ENCODE measurements at regions not wholly inside any gene's neighbourhood (a gene's known extent, or its start where the extent isn't known, plus 50 kb on each side); places are given as distances from the start of the nearest gene placed in this dataset.

- Mint-ChIP-seq H3K27ac (no peak overlapping the region), H3K9me3 (no peaks in the 10 kb centered on the region), H3K4me1 (ENCODE audit: low read depth) (no peaks in the 10 kb centered on the region)
Observed at GRCh38 chr2:6722574-6722973, 143.1 kb downstream of the CMPK2 start.

GRCh38 chr2:6723865-6724604 lies 141.7 kb downstream of the CMPK2 start:
- no peaks in the 10 kb centered on the region for H3K9me3 Mint-ChIP-seq
- no peaks in the 10 kb centered on the region for H3K36me3 Mint-ChIP-seq (ENCODE audit: low read depth)
- H3K27me3 Mint-ChIP-seq (ENCODE audit: low read depth): no peaks in the 10 kb centered on the region
- no peak overlapping the region for H3K4me3 Mint-ChIP-seq
- H3K27ac Mint-ChIP-seq: no peak overlapping the region
- H3K4me1 Mint-ChIP-seq (ENCODE audit: low read depth): no peaks in the 10 kb centered on the region

More at GRCh38 chr2:6722574-6722973, 143.1 kb downstream of the CMPK2 start:
- H3K4me3 Mint-ChIP-seq: no peak overlapping the region
- no peaks in the 10 kb centered on the region for H3K36me3 Mint-ChIP-seq (ENCODE audit: low read depth)
- no peaks in the 10 kb centered on the region for H3K27me3 Mint-ChIP-seq (ENCODE audit: low read depth)

GRCh38 chr2:6724605-6725140 lies 141.0 kb downstream of the CMPK2 start:
- Mint-ChIP-seq H3K36me3 (ENCODE audit: low read depth) (no peaks in the 10 kb centered on the region), H3K27me3 (ENCODE audit: low read depth) (no peaks in the 10 kb centered on the region), H3K4me3 (no peak overlapping the region), H3K9me3 (no peaks in the 10 kb centered on the region), H3K4me1 (ENCODE audit: low read depth) (no peaks in the 10 kb centered on the region), H3K27ac (no peak overlapping the region)

- H3K4me3 Mint-ChIP-seq: no peak overlapping the region
- no peak overlapping the region for H3K27ac Mint-ChIP-seq
Observed at GRCh38 chr2:6728156-6728555, 137.6 kb downstream of the CMPK2 start.

GRCh38 chr2:6730003-6730402 lies 135.7 kb downstream of the CMPK2 start:
- no peak overlapping the region for H3K4me3 Mint-ChIP-seq
- H3K27ac Mint-ChIP-seq: no peak overlapping the region
- no peaks in the 10 kb centered on the region for H3K4me1 Mint-ChIP-seq (ENCODE audit: low read depth)
- peaks cover 9% of the 10 kb centered on the region for H3K27me3 Mint-ChIP-seq (ENCODE audit: low read depth)
- H3K9me3 Mint-ChIP-seq: no peaks in the 10 kb centered on the region
- no peaks in the 10 kb centered on the region for H3K36me3 Mint-ChIP-seq (ENCODE audit: low read depth)

More at GRCh38 chr2:6728156-6728555, 137.6 kb downstream of the CMPK2 start:
- H3K9me3 Mint-ChIP-seq: no peaks in the 10 kb centered on the region
- no peaks in the 10 kb centered on the region for H3K36me3 Mint-ChIP-seq (ENCODE audit: low read depth)
- H3K4me1 Mint-ChIP-seq (ENCODE audit: low read depth): no peaks in the 10 kb centered on the region
- H3K27me3 Mint-ChIP-seq (ENCODE audit: low read depth): no peaks in the 10 kb centered on the region

GRCh38 chr2:6730649-6731532 lies 134.8 kb downstream of the CMPK2 start:
- no peak overlapping the region for H3K4me3 Mint-ChIP-seq
- no peaks in the 10 kb centered on the region for H3K9me3 Mint-ChIP-seq
- H3K36me3 Mint-ChIP-seq (ENCODE audit: low read depth): no peaks in the 10 kb centered on the region
- H3K27ac Mint-ChIP-seq: no peak overlapping the region
- peaks cover 9% of the 10 kb centered on the region for H3K27me3 Mint-ChIP-seq (ENCODE audit: low read depth)
- no peaks in the 10 kb centered on the region for H3K4me1 Mint-ChIP-seq (ENCODE audit: low read depth)

- Mint-ChIP-seq H3K4me1 (ENCODE audit: low read depth) (no peaks in the 10 kb centered on the region), H3K36me3 (ENCODE audit: low read depth) (no peaks in the 10 kb centered on the region), H3K4me3 (no peak overlapping the region), H3K27me3 (ENCODE audit: low read depth) (peaks cover 6% of the 10 kb centered on the region), H3K9me3 (no peaks in the 10 kb centered on the region), H3K27ac (no peak overlapping the region)
Observed at GRCh38 chr2:6739547-6739946, 126.2 kb downstream of the CMPK2 start.

GRCh38 chr2:6741229-6741628 lies 124.5 kb downstream of the CMPK2 start:
- no peak overlapping the region for H3K27ac Mint-ChIP-seq
- H3K27me3 Mint-ChIP-seq (ENCODE audit: low read depth): peaks cover 6% of the 10 kb centered on the region
- H3K36me3 Mint-ChIP-seq (ENCODE audit: low read depth): no peaks in the 10 kb centered on the region
- no peaks in the 10 kb centered on the region for H3K9me3 Mint-ChIP-seq
- no peaks in the 10 kb centered on the region for H3K4me1 Mint-ChIP-seq (ENCODE audit: low read depth)
- no peak overlapping the region for H3K4me3 Mint-ChIP-seq

GRCh38 chr2:6744038-6744437 lies 121.7 kb downstream of the CMPK2 start:
- no peak overlapping the region for H3K27ac Mint-ChIP-seq
- no peaks in the 10 kb centered on the region for H3K36me3 Mint-ChIP-seq (ENCODE audit: low read depth)
- no peak overlapping the region for H3K4me3 Mint-ChIP-seq
- H3K9me3 Mint-ChIP-seq: no peaks in the 10 kb centered on the region
- H3K27me3 Mint-ChIP-seq (ENCODE audit: low read depth): peaks cover 4% of the 10 kb centered on the region
- no peaks in the 10 kb centered on the region for H3K4me1 Mint-ChIP-seq (ENCODE audit: low read depth)

GRCh38 chr2:6747433-6747832 lies 118.3 kb downstream of the CMPK2 start:
- peaks cover 5% of the 10 kb centered on the region for H3K27me3 Mint-ChIP-seq (ENCODE audit: low read depth)
- no peaks in the 10 kb centered on the region for H3K4me1 Mint-ChIP-seq (ENCODE audit: low read depth)
- H3K4me3 Mint-ChIP-seq: no peak overlapping the region
- no peak overlapping the region for H3K27ac Mint-ChIP-seq
- H3K36me3 Mint-ChIP-seq (ENCODE audit: low read depth): no peaks in the 10 kb centered on the region
- H3K9me3 Mint-ChIP-seq: no peaks in the 10 kb centered on the region

- Mint-ChIP-seq H3K4me1 (ENCODE audit: low read depth) (no peaks in the 10 kb centered on the region), H3K27ac (no peak overlapping the region), H3K4me3 (no peak overlapping the region), H3K9me3 (no peaks in the 10 kb centered on the region), H3K36me3 (ENCODE audit: low read depth) (no peaks in the 10 kb centered on the region), H3K27me3 (ENCODE audit: low read depth) (peaks cover 5% of the 10 kb centered on the region)
Observed at GRCh38 chr2:6748406-6749067, 117.2 kb downstream of the CMPK2 start.

GRCh38 chr2:6749962-6750361 lies 115.7 kb downstream of the CMPK2 start:
- H3K36me3 Mint-ChIP-seq (ENCODE audit: low read depth): no peaks in the 10 kb centered on the region
- no peaks in the 10 kb centered on the region for H3K4me1 Mint-ChIP-seq (ENCODE audit: low read depth)
- no peak overlapping the region for H3K4me3 Mint-ChIP-seq
- no peaks in the 10 kb centered on the region for H3K9me3 Mint-ChIP-seq
- no peak overlapping the region for H3K27ac Mint-ChIP-seq
- peaks cover 10% of the 10 kb centered on the region for H3K27me3 Mint-ChIP-seq (ENCODE audit: low read depth)

- Mint-ChIP-seq H3K27me3 (ENCODE audit: low read depth) (peaks cover 12% of the 10 kb centered on the region), H3K4me3 (no peak overlapping the region), H3K9me3 (no peaks in the 10 kb centered on the region), H3K36me3 (ENCODE audit: low read depth) (no peaks in the 10 kb centered on the region), H3K27ac (no peak overlapping the region), H3K4me1 (ENCODE audit: low read depth) (no peaks in the 10 kb centered on the region)
Observed at GRCh38 chr2:6750411-6751158, 115.1 kb downstream of the CMPK2 start.

GRCh38 chr2:6754419-6754818 lies 111.3 kb downstream of the CMPK2 start:
- H3K36me3 Mint-ChIP-seq (ENCODE audit: low read depth): no peaks in the 10 kb centered on the region
- no peak overlapping the region for H3K4me3 Mint-ChIP-seq
- H3K27me3 Mint-ChIP-seq (ENCODE audit: low read depth): peaks cover 9% of the 10 kb centered on the region
- H3K27ac Mint-ChIP-seq: no peak overlapping the region
- H3K9me3 Mint-ChIP-seq: no peaks in the 10 kb centered on the region
- H3K4me1 Mint-ChIP-seq (ENCODE audit: low read depth): no peaks in the 10 kb centered on the region
